Sigmoid colon (tissue), 6 donors: ENCODE measurements at regions not wholly inside any gene's neighbourhood (a gene's known extent, or its start where the extent isn't known, plus 50 kb on each side); places are given as distances from the start of the nearest gene placed in this dataset.
"Not testable (repeated sequence)": the region's sequence is repeated elsewhere in the genome, so short reads cannot be mapped to it uniquely, and the experiment has no call there.

Experiments
- DNase-seq: peaks from one replicate; pipeline ENCODE4 v3.0.0-alpha.2; 2019
- H3K27ac ChIP-seq, 4 donors: fragments of 200-600 bp; sonication (generic); one replicate each; pipeline ENCODE4 v1.5.1; 2016 to 2019; ENCODE audit warnings: mild to moderate bottlenecking in 1 of 4
- H3K27me3 ChIP-seq, 3 donors: fragments of 200-600 bp; sonication (generic); one replicate each; pipeline ENCODE4 v1.5.1; 2019; ENCODE audit warnings: mild to moderate bottlenecking in 1 of 3
- H3K36me3 ChIP-seq, 4 donors: fragments of 200-600 bp; sonication (generic); one replicate each; pipeline ENCODE4 v1.5.1; 2016 to 2019
- H3K4me1 ChIP-seq, 4 donors: fragments of 200-600 bp; sonication (generic); one replicate each; pipeline ENCODE4 v1.5.1; 2017 to 2019
- H3K4me3 ChIP-seq, 4 donors: fragments of 200-600 bp; sonication (generic); one replicate each; pipeline ENCODE4 v1.5.1; 2017 to 2019; ENCODE audit warnings: mild to moderate bottlenecking in 2 of 4, moderate library complexity in 1 of 4
- H3K9me3 ChIP-seq, 4 donors: fragments of 200-600 bp in 3 of 4; sonication (generic) in 3 of 4; one replicate each; pipeline versions ENCODE4 v1.5.1 to v1.6.1; 2013 to 2019
- EP300 ChIP-seq, 4 donors: sonication (generic); formaldehyde crosslinking; IDR thresholded peaks; one replicate each; pipeline ENCODE4 v1.6.1; 2017; ENCODE audit warnings: antibody characterized with exemption in 4 of 4
- POLR2A ChIP-seq, 2 donors: fragments of 450-650 bp; IDR thresholded peaks; one replicate each; pipeline ENCODE4 v1.6.1; 2016; ENCODE audit warnings: antibody characterized with exemption in 2 of 2, mild to moderate bottlenecking in 2 of 2, moderate library complexity in 2 of 2
- POLR2AphosphoS5 ChIP-seq, 4 donors: sonication (generic); formaldehyde crosslinking; IDR thresholded peaks; one replicate each; pipeline ENCODE4 v1.6.1; 2017; ENCODE audit warnings: antibody characterized with exemption in 4 of 4
- WGBS, 2 donors: extraction: QIAGEN DNeasy Blood & Tissue Kit; methylation state at CpG; one replicate each; pipeline ENCODE4 v1.1.7; 2013; 5-methylcytosine and 5-hydroxymethylcytosine counted together
- intact Hi-C: fragments of 100-400 bp; cut with DNase I; formaldehyde crosslinking; loops from one replicate; pipeline ENCODE4 v1.15.1; 2023
- TF ChIP-seq, protein P1 (sequence below), 4 experiments: fragments of 450-650 bp in 3 of 4; fragments of 200-600 bp in 1 of 4; IDR thresholded peaks; one replicate each; pipeline ENCODE4 v1.5.1; 2016 to 2019; ENCODE audit warnings: antibody characterized with exemption in 4 of 4, mild to moderate bottlenecking in 3 of 4, moderate library complexity in 2 of 4
- donor health status: healthy with polysubstance abuse.
- donor health status: healthy.

DNA sequence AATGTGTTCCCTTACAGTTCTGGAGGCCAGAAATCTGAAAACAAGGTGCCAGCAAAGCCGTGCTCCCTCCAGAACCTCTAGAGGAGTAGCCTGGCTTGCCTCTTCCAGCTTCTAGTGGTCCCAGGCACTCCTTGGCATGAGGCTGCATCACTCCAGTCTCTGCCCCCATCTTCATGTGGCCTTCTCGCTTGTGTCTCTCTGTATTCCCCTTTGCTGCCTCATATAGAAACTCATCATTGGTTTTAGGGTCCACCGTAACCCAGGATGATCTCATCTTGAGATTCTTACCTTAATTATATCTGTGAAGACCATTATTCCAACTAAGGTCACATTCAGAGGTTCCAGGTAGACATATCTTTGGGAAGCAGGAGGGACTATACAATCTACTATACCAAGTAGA lies 182.4 kb downstream of the SKIDA1 start:
- intact Hi-C loops = no loop called here
- H3K4me3 ChIP-seq = no peak overlapping the region
- no peak overlapping the region for H3K27ac ChIP-seq
- no peaks in the 10 kb centered on the region for H3K9me3 ChIP-seq
- no peaks in the 10 kb centered on the region for H3K27me3 ChIP-seq
- DNase-seq = no peak
- TF ChIP-seq, protein P1, sequence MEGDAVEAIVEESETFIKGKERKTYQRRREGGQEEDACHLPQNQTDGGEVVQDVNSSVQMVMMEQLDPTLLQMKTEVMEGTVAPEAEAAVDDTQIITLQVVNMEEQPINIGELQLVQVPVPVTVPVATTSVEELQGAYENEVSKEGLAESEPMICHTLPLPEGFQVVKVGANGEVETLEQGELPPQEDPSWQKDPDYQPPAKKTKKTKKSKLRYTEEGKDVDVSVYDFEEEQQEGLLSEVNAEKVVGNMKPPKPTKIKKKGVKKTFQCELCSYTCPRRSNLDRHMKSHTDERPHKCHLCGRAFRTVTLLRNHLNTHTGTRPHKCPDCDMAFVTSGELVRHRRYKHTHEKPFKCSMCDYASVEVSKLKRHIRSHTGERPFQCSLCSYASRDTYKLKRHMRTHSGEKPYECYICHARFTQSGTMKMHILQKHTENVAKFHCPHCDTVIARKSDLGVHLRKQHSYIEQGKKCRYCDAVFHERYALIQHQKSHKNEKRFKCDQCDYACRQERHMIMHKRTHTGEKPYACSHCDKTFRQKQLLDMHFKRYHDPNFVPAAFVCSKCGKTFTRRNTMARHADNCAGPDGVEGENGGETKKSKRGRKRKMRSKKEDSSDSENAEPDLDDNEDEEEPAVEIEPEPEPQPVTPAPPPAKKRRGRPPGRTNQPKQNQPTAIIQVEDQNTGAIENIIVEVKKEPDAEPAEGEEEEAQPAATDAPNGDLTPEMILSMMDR (IDR thresholded peaks at IDR 0.05) = no peak
- TF ChIP-seq POLR2AphosphoS5 (IDR thresholded peaks at IDR 0.05) (no peak), EP300 (IDR thresholded peaks at IDR 0.05) (no peak), POLR2A (IDR thresholded peaks at IDR 0.05) (no peak)
- WGBS, 2 donors = 90 to 91% methylated on average over 3 of the region's 3 CpGs
- no peaks in the 10 kb centered on the region for H3K4me1 ChIP-seq
- no peaks in the 10 kb centered on the region for H3K36me3 ChIP-seq

DNA sequence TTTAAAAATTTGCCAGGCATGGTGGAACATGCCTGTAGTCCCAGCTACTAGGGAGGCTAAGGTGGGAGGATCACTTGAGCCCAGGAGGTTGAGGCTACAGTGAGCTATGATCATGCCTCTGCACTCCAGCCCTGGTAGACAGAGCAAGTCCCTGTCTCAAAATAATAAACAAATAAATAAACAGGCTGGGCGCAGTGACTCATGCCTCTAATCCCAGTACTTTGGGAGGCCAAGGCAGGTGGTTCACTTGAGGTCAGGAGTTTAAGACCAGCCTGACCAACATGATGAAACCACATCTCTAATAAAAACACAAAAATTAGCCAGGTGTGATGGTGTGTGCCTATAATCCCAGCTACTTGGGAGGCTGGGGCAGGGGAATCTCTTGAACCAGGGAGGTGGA lies 183.0 kb downstream of the SKIDA1 start:
- H3K4me1 ChIP-seq, H3K36me3 ChIP-seq, H3K27me3 ChIP-seq, H3K9me3 ChIP-seq, H3K4me3 ChIP-seq, intact Hi-C loops, H3K27ac ChIP-seq, DNase-seq: not testable (repeated sequence)
- 87 to 91% methylated on average over 1 of the region's 1 CpG for WGBS, 2 donors

DNA sequence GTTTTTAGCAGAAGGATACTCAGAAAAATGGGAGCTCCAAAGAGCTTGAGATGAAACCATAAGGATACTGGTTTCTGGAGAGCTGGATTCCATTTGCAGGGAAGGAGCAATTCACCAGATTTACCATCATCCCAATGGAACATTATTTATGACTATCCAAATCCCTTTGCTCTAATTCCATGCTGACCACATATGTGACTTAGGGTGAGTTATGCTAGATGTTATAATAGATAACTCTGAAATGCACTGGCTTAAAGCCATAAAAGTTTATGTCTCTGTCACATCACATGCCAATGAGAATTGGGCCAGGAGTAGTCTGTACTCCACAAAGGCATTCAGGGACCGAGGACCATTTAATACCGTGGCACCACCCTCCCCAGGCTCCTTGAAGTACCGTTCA lies 185.2 kb downstream of the SKIDA1 start:
- DNase-seq = no peak
- H3K4me1 ChIP-seq = peaks cover 0 to 14% (median 7%) of the 10 kb centered on the region in 4 donors
- WGBS, 2 donors = 85 to 90% methylated on average over 3 of the region's 3 CpGs
- H3K9me3 ChIP-seq = no peaks in the 10 kb centered on the region
- H3K4me3 ChIP-seq = no peak overlapping the region
- TF ChIP-seq EP300 (IDR thresholded peaks at IDR 0.05) (no peak), POLR2AphosphoS5 (IDR thresholded peaks at IDR 0.05) (no peak), POLR2A (IDR thresholded peaks at IDR 0.05) (no peak)
- TF ChIP-seq, protein P1 (IDR thresholded peaks at IDR 0.05) = no peak
- no peak overlapping the region for H3K27ac ChIP-seq
- no peaks in the 10 kb centered on the region for H3K36me3 ChIP-seq
- intact Hi-C loops = no loop called here
- no peaks in the 10 kb centered on the region for H3K27me3 ChIP-seq

GRCh38 chr10:21337171-21337792 lies 188.2 kb downstream of the SKIDA1 start:
- DNase-seq = no peak
- Histone ChIP-seq H3K36me3 (no peaks in the 10 kb centered on the region), H3K4me3 (no peak overlapping the region), H3K4me1 (peaks cover 0 to 31% (median 12%) of the 10 kb centered on the region in 4 donors), H3K9me3 (no peaks in the 10 kb centered on the region), H3K27ac (no peak overlapping the region), H3K27me3 (no peaks in the 10 kb centered on the region)
- intact Hi-C loops = no loop called here
- 87 to 90% methylated on average over 7 of the region's 7 CpGs for WGBS, 2 donors
- TF ChIP-seq EP300 (IDR thresholded peaks at IDR 0.05) (no peak), POLR2A (IDR thresholded peaks at IDR 0.05) (no peak), POLR2AphosphoS5 (IDR thresholded peaks at IDR 0.05) (no peak)
- TF ChIP-seq, protein P1 (IDR thresholded peaks at IDR 0.05) = no peak

DNA sequence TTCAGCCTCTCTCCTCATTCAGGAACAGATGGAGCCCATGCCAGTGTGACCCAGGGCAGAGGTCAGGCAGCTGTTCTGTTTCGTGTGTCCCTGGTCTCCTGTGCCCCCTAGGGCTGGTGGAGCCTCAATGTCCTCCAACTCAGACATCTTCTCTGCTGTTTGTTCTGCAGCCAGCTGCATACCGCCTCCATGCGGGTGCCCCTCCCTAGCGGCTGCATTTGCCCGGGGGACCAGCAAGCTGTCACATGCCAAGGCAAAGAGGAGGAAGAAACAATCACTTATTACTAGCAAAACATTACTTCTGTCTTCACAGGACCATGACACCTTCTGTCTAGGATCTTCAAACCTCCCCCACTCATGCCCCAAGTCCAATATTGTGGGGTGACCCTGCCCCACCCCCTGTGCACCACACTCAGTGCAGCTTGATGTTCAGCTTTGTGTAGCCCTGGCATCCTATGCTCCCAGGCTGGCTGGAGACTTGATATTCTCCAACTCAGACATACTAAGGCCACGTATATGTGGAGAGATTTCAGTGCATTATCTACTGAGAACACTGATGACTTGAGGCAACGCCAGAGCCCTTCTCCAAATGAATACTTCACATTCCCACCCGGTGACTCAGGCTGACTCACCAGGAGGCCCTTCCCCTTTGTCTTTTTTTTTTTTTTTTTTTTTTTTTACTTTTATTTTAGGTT lies 188.9 kb downstream of the SKIDA1 start:
- no peaks in the 10 kb centered on the region for H3K27me3 ChIP-seq
- 23 to 47% methylated on average over 8 of the region's 8 CpGs for WGBS, 2 donors
- H3K4me1 ChIP-seq = peaks cover 0 to 31% (median 12%) of the 10 kb centered on the region in 4 donors
- H3K9me3 ChIP-seq = no peaks in the 10 kb centered on the region
- TF ChIP-seq EP300 (IDR thresholded peaks at IDR 0.05) = no peak
- peak in 3 of 4 donors; percentile 18 to 67 (median 19) for TF ChIP-seq POLR2AphosphoS5 (IDR thresholded peaks at IDR 0.05)
- no peaks in the 10 kb centered on the region for H3K36me3 ChIP-seq
- no peak overlapping the region for H3K4me3 ChIP-seq
- DNase-seq = no peak
- intact Hi-C loops = no loop called here
- peak overlapping the region in 3 of 4 donors; percentile 26 to 58 (median 41) for H3K27ac ChIP-seq
